ENCODE measurements at regions not wholly inside any gene's neighbourhood (a gene's known extent, or its start where the extent isn't known, plus 50 kb on each side); places are given as distances from the start of the nearest gene placed in this dataset.
A peak's percentile ranks its signal among the peaks of the same experiment; 100 is the strongest.

DNA sequence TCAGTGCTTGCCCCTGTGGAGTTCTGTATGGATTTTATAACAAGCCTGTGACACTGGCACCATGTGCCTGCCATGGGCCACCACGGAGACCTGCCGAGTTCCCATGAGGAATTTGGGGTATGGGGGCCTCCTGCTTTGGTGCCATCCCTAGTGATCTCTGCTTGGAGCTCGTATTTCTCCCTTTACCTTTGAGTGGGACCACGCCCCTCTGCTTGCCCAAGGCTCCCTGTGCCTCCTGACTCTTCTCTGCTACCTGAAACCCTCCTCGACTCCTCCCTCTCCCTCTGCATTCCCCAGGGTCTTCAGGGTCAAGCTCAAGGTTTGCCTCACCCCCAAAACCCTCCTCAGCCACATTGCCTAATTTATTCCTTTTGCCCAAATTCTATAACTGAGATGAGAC, 225.0 kb downstream of the BUB3 start:
- FAIRE-seq = no peak
- POLR2A ChIA-PET = no interaction called here
- WGBS (ENCODE audit: missing lambda C conversion rate) = 8% methylated on average over 5 of the region's 5 CpGs

DNA sequence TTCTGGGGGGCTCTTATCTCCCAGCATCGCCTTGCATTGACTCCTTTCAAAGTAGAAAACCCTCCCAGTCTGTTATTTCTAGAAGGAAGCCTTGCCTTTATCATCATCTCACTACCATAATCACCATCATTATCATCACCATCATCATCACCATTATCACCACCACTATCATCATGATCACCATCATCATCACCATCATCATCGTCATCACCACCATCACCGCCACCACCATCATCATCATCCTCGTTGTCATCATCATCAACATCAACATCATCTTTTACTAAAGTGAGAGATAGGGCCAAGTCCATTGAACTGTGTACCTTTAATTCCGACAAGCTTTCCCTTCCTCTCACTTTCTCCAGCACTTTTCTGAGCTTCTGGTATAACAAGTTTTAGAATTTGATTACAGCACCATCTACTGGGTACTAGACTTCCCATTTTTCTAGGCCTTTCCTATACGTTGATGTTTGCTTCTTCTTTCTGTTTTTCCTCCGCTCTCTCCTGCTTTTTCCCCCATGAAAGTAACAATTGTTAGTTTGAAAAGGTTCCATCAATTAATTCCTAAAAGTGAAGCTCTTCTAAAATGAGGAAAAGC, 226.4 kb downstream of the BUB3 start:
- 40% methylated on average over 7 of the region's 7 CpGs for WGBS (ENCODE audit: missing lambda C conversion rate)
- Histone ChIP-seq H3K4me1 (peaks cover 10% of the 10 kb centered on the region), H3K27ac (no peak overlapping the region), H3K4me3 (no peak overlapping the region), H3K4me2 (no peak overlapping the region), H3K9me3 (peaks cover 2% of the 10 kb centered on the region; the same call in 1 of the 3 replicates)
- ChIA-PET CTCF (interaction anchor here (0.6 to 4.1 kb wide), 43 partner anchors 8 to 398 kb away, joined by 3 to 82 read pairs (median 4); partner anchors contain the start of gene BUB3), POLR2A (interaction anchor here (0.6 to 1.0 kb wide), 3 partner anchors 227 to 1389 kb away, joined by 3 to 4 read pairs (median 4); partner anchors contain the start of gene BUB3)
- no peak for FAIRE-seq
- TF ChIP-seq, protein P1, sequence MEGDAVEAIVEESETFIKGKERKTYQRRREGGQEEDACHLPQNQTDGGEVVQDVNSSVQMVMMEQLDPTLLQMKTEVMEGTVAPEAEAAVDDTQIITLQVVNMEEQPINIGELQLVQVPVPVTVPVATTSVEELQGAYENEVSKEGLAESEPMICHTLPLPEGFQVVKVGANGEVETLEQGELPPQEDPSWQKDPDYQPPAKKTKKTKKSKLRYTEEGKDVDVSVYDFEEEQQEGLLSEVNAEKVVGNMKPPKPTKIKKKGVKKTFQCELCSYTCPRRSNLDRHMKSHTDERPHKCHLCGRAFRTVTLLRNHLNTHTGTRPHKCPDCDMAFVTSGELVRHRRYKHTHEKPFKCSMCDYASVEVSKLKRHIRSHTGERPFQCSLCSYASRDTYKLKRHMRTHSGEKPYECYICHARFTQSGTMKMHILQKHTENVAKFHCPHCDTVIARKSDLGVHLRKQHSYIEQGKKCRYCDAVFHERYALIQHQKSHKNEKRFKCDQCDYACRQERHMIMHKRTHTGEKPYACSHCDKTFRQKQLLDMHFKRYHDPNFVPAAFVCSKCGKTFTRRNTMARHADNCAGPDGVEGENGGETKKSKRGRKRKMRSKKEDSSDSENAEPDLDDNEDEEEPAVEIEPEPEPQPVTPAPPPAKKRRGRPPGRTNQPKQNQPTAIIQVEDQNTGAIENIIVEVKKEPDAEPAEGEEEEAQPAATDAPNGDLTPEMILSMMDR (IDR thresholded peaks at IDR 0.05) = peak; percentile 52
- TF ChIP-seq TP53 (CRISPR knock-in tag; IDR thresholded peaks at IDR 0.05) (no peak), ZSCAN20 (CRISPR knock-in tag; IDR thresholded peaks at IDR 0.05) (no peak), MAFK (IDR thresholded peaks at IDR 0.05; ENCODE audit: partially characterized antibody) (no peak), TFCP2L1 (CRISPR knock-in tag; IDR thresholded peaks at IDR 0.05) (no peak), SREBF2 (IDR thresholded peaks at IDR 0.05) (no peak), KDM1A (IDR thresholded peaks at IDR 0.05; ENCODE audit: low read depth) (no peak), HDAC2 (IDR thresholded peaks at IDR 0.05) (no peak), POLR2A (IDR thresholded peaks at IDR 0.05; ENCODE audit: low read length) (no peak), SMC3 (IDR thresholded peaks at IDR 0.05) (peak; percentile 61), PHF8 (IDR thresholded peaks at IDR 0.05; ENCODE audit: borderline replicate concordance, low read depth) (no peak), RAD21 (conservative IDR thresholded peaks at IDR 0.05 in 1 of 2, IDR thresholded peaks at IDR 0.05 in 1 of 2) (peak; percentile 61 to 65)
- peak; percentile 52 to 76; a peak in 4 of 6 replicates for ATAC-seq
- DNase-seq (ENCODE audit: low read depth in 1 of 2, low spot score in 1 of 2) = peak; percentile 12 to 35

More for the DNA sequence above, 225.0 kb downstream of the BUB3 start:
- CTCF ChIA-PET = interaction anchor here (0.7 to 4.1 kb wide), 14 partner anchors 10 to 396 kb away, joined by 3 to 82 read pairs (median 6); no protein-coding TSS in a partner anchor
- DNase-seq (ENCODE audit: low read depth in 1 of 2, low spot score in 1 of 2) = no peak
- no peak overlapping the region for H3K4me3 ChIP-seq
- TF ChIP-seq CBX2 (IDR thresholded peaks at IDR 0.05; ENCODE audit: borderline replicate concordance, low read depth) (no peak), HOXB5 (CRISPR knock-in tag; IDR thresholded peaks at IDR 0.05) (no peak), ZFP36 (IDR thresholded peaks at IDR 0.05; ENCODE audit: borderline replicate concordance, partially characterized antibody) (no peak), SMC3 (IDR thresholded peaks at IDR 0.05) (no peak), RFX5 (IDR thresholded peaks at IDR 0.05) (no peak), ESRRA (IDR thresholded peaks at IDR 0.05; ENCODE audit: borderline replicate concordance, low read length) (no peak), NFE2L2 (conservative IDR thresholded peaks at IDR 0.05; ENCODE audit: low read length) (no peak), CHD4 (IDR thresholded peaks at IDR 0.05; ENCODE audit: borderline replicate concordance) (no peak), HEYL (CRISPR knock-in tag; IDR thresholded peaks at IDR 0.05) (no peak), MAFK (IDR thresholded peaks at IDR 0.05; ENCODE audit: partially characterized antibody) (no peak), RARB (CRISPR knock-in tag; IDR thresholded peaks at IDR 0.05) (no peak)
- TF ChIP-seq, protein P2, sequence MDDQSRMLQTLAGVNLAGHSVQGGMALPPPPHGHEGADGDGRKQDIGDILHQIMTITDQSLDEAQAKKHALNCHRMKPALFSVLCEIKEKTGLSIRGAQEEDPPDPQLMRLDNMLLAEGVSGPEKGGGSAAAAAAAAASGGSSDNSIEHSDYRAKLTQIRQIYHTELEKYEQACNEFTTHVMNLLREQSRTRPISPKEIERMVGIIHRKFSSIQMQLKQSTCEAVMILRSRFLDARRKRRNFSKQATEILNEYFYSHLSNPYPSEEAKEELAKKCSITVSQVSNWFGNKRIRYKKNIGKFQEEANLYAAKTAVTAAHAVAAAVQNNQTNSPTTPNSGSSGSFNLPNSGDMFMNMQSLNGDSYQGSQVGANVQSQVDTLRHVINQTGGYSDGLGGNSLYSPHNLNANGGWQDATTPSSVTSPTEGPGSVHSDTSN (IDR thresholded peaks at IDR 0.05) = no peak
- TF ChIP-seq, protein P3, sequence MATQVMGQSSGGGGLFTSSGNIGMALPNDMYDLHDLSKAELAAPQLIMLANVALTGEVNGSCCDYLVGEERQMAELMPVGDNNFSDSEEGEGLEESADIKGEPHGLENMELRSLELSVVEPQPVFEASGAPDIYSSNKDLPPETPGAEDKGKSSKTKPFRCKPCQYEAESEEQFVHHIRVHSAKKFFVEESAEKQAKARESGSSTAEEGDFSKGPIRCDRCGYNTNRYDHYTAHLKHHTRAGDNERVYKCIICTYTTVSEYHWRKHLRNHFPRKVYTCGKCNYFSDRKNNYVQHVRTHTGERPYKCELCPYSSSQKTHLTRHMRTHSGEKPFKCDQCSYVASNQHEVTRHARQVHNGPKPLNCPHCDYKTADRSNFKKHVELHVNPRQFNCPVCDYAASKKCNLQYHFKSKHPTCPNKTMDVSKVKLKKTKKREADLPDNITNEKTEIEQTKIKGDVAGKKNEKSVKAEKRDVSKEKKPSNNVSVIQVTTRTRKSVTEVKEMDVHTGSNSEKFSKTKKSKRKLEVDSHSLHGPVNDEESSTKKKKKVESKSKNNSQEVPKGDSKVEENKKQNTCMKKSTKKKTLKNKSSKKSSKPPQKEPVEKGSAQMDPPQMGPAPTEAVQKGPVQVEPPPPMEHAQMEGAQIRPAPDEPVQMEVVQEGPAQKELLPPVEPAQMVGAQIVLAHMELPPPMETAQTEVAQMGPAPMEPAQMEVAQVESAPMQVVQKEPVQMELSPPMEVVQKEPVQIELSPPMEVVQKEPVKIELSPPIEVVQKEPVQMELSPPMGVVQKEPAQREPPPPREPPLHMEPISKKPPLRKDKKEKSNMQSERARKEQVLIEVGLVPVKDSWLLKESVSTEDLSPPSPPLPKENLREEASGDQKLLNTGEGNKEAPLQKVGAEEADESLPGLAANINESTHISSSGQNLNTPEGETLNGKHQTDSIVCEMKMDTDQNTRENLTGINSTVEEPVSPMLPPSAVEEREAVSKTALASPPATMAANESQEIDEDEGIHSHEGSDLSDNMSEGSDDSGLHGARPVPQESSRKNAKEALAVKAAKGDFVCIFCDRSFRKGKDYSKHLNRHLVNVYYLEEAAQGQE (IDR thresholded peaks at IDR 0.05) = no peak
- peaks cover 10% of the 10 kb centered on the region for H3K4me1 ChIP-seq
- no peaks in the 10 kb centered on the region for H3K9me3 ChIP-seq
- H3K27ac ChIP-seq = no peak overlapping the region
- no peak for ATAC-seq
- H3K4me2 ChIP-seq = no peak overlapping the region
